ENCODE measurements at regions not wholly inside any gene's neighbourhood (a gene's known extent, or its start where the extent isn't known, plus 50 kb on each side); places are given as distances from the start of the nearest gene placed in this dataset.
"Not testable (repeated sequence)": the region's sequence is repeated elsewhere in the genome, so short reads cannot be mapped to it uniquely, and the experiment has no call there.

DNA sequence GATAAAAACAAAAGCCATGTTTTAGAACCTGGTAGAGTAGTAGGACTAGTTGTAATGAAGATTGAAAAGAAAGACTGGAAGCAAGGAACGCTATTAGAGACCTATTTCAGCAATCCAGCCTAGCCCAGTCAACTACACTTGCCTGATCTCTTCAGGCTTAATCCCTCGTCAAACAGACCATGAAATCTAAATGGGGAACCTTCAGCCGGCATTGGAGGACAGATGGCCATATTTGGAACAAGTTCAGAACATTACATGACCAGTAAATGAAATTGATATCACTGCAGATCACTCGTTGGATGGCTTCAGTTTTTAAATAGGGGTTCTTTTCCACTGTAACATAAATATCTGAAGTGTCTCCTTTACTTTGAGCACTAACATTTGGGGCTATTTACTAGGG, 84.8 kb upstream of the WDR44 start:
- DNase-seq: no peak

DNA sequence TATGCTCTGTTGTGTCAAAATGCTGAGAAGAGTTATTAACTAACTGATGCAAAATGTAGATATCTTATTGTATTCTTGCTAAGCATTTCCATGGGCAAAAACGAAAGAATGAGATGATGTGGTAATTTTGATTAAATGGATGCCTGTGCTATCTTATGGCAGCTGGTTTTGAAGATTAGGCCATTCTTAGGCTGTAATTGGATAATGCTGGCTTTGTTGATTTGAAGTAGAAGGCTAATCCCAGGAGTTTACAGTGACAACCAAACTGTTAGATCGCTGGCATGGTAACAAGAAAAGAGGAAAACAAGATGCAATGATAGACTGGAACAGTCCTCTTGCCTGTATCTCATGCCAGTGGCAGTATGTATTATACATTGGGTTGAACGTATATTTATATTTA, 74.1 kb upstream of the WDR44 start:
- no peak for DNase-seq

GRCh38 chrX:118272242-118272641, 73.7 kb upstream of the WDR44 start:
- DNase-seq: no peak

DNA sequence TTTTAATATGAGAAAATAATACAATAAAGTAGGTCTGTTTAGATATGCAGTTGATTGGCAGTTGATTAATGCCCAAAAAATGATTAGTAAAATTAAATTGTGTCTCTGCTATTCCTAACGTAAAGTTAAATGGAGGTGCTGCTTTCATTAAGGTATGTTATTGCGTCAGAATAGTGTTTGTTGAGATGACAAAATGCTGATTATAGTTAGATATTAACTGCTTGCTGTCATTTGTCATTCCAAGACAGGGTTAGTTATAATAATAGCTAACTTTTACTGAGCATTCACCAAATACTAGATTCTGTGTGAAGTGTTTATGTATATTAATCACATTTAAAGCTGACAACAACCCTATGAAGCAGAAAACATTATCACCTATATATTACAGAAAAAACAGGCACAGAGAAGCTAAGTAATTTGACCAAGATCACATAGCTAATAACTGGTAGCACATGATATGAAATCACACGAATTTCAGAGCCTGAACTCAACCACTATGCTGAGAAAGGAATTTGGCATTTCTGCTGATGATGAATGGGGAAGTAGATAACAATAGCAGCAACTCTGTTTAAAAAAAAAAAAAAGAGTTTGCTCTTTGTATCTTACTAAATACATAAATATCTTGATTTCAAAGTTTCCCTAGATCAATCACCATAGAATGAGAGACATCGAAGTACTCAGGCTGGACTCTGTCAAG, 59.7 kb upstream of the WDR44 start:
- no peak for DNase-seq

- not testable (repeated sequence) for DNase-seq
Measured at GRCh38 chrX:118295818-118296217, 50.1 kb upstream of the WDR44 start.

Measured in stimulated activated CD8-positive, alpha-beta memory T cell treated with anti-CD3 and anti-CD28 coated beads, Interleukin-4, amount 100 ng/mL, for 48 hours (primary cell).